HCT116 (cell line): ENCODE measurements at regions not wholly inside any gene's neighbourhood (a gene's known extent, or its start where the extent isn't known, plus 50 kb on each side); places are given as distances from the start of the nearest gene placed in this dataset.

Source experiments
- ATAC-seq: fragments of 200-7000 bp; cut with Tn5 transposase; 2 replicates; pipeline ENCODE4 v1.9.1; 2020; ENCODE audit warnings: mild to moderate bottlenecking, moderate library complexity
- BruUV-seq: library from RNA; stranded (reverse); fragments of 400-500 nt; replicated peaks from 2 replicates; lab custom pipeline; 2021; lab: Mats Ljungman, UMichigan
- CTCF ChIA-PET: fragments of 300-600 bp; sonication (Branson Sonifier 250); formaldehyde crosslinking; loops from one replicate; lab custom pipeline; 2021; ENCODE audit warnings: antibody characterized with exemption; lab: Charles Lee
- POLR2A ChIA-PET: fragments of 300-600, 350-600 bp; sonication (Branson Sonifier 250); formaldehyde crosslinking; loops from one replicate; lab custom pipeline; 2021; ENCODE audit warnings: antibody characterized with exemption; lab: Charles Lee
- RAD21 ChIA-PET, 2 experiments: fragments of 300-600 bp; sonication (Branson Sonifier 250); formaldehyde crosslinking; loops; one replicate each; lab custom pipeline; 2023; ENCODE audit warnings: low total read pairs in 2 of 2; ENCODE audit not compliant: uncharacterized antibody in 2 of 2, unreplicated experiment in 2 of 2, low non-redundant PET in 1 of 2; lab: Charles Lee
- DNase-seq: peaks from one replicate; pipeline ENCODE4 v3.0.0-alpha.2; 2010; ENCODE audit warnings: low read depth, low spot score
- H2AFZ ChIP-seq: fragments of 200-600 bp; shearing (Covaris generic), sonication (generic); 2 replicates; pipeline ENCODE4 v1.6.1; 2017; ENCODE audit warnings: low read depth, mixed run types, mixed read lengths, antibody characterized with exemption, low read length; ENCODE audit not compliant: poor library complexity, severe bottlenecking
- H3K27ac ChIP-seq: 2 replicates; pipeline ENCODE4 v1.5.1; 2012; ENCODE audit warnings: low read depth, low read length
- H3K27me3 ChIP-seq: fragments of 200-600 bp; sonication (generic); 2 replicates; pipeline ENCODE4 v1.6.1; 2016; ENCODE audit warnings: mixed run types, low read length, mixed read lengths; ENCODE audit not compliant: insufficient read depth
- H3K36me3 ChIP-seq, 2 experiments: fragments of 200-500 bp in 1 of 2; fragments of 200-600 bp in 1 of 2; sonication (Bioruptor generic) in 1 of 2; sonication (generic) in 1 of 2; 2 replicates each; pipeline versions ENCODE4 v1.5.1 to v1.6.1; 2014 to 2016; ENCODE audit warnings: low read length in 2 of 2, inconsistent platforms in 1 of 2, mixed read lengths in 1 of 2, mixed run types in 1 of 2; ENCODE audit not compliant: insufficient read depth in 2 of 2, control insufficient read depth in 1 of 2
- H3K4me1 ChIP-seq, 2 experiments: fragments of 200-600 bp in 1 of 2; sonication (generic) in 1 of 2; 2 replicates each; pipeline versions ENCODE4 v1.5.1 to v1.6.1; 2012 to 2017; ENCODE audit warnings: low read length in 2 of 2, inconsistent platforms in 1 of 2, mild to moderate bottlenecking in 1 of 2, mixed read lengths in 1 of 2, mixed run types in 1 of 2, moderate library complexity in 1 of 2; ENCODE audit not compliant: insufficient read depth in 2 of 2, control insufficient read depth in 1 of 2
- H3K4me2 ChIP-seq: fragments of 200-600 bp; sonication (generic); 2 replicates; pipeline ENCODE4 v1.6.1; 2017; ENCODE audit warnings: mixed run types, low read length, mixed read lengths
- H3K4me3 ChIP-seq, 2 experiments: fragments of 200-600 bp in 1 of 2; sonication (generic) in 1 of 2; replicated peaks in 1 of 2; 2 replicates each; pipeline ENCODE4 v1.5.1; 2011 to 2016; ENCODE audit warnings: low read length in 2 of 2, control low read depth in 1 of 2, low read depth in 1 of 2, mild to moderate bottlenecking in 1 of 2, mixed read lengths in 1 of 2, mixed run types in 1 of 2
- H3K79me2 ChIP-seq: fragments of 200-600 bp; sonication (generic); 2 replicates; pipeline ENCODE4 v1.6.1; 2017; ENCODE audit warnings: mild to moderate bottlenecking, mixed run types, low read length, moderate library complexity, mixed read lengths; ENCODE audit not compliant: insufficient read depth
- H3K9ac ChIP-seq: fragments of 200-600 bp; sonication (generic); 2 replicates; pipeline ENCODE4 v1.6.1; 2016; ENCODE audit warnings: low read length, mixed read lengths
- H3K9me2 ChIP-seq: fragments of 200-600 bp; sonication (generic), shearing (Covaris generic); 2 replicates; pipeline ENCODE4 v1.6.1; 2017; ENCODE audit warnings: mixed run types, mild to moderate bottlenecking, moderate library complexity; ENCODE audit not compliant: insufficient read depth
- H3K9me3 ChIP-seq, 2 experiments: fragments of 200-500 bp in 1 of 2; fragments of 200-600 bp in 1 of 2; sonication (Bioruptor generic) in 1 of 2; sonication (generic) in 1 of 2; 2 replicates each; pipeline ENCODE4 v1.6.1; 2014 to 2017; ENCODE audit warnings: low read length in 2 of 2, mixed read lengths in 2 of 2, inconsistent platforms in 1 of 2, low read depth in 1 of 2, mild to moderate bottlenecking in 1 of 2, mixed run types in 1 of 2, moderate library complexity in 1 of 2; ENCODE audit not compliant: control insufficient read depth in 1 of 2, insufficient read depth in 1 of 2
- H4K20me1 ChIP-seq: fragments of 200-600 bp; sonication (generic), shearing (Covaris generic); 2 replicates; pipeline ENCODE4 v1.6.1; 2017; ENCODE audit warnings: mixed run types, mild to moderate bottlenecking, moderate library complexity; ENCODE audit not compliant: insufficient read depth
- ATF3 ChIP-seq: IDR thresholded peaks from 2 replicates; pipeline ENCODE4 v1.6.1; 2012
- CBX3 ChIP-seq: IDR thresholded peaks from 2 replicates; pipeline ENCODE4 v1.6.1; 2012; ENCODE audit warnings: low read depth
- CEBPB ChIP-seq: IDR thresholded peaks from 2 replicates; pipeline ENCODE4 v1.6.1; 2012; ENCODE audit warnings: low read depth
- EGR1 ChIP-seq: IDR thresholded peaks from 2 replicates; pipeline ENCODE4 v1.6.1; 2012; ENCODE audit warnings: low read depth
- ELF1 ChIP-seq: IDR thresholded peaks from 2 replicates; pipeline ENCODE4 v1.6.1; 2012; ENCODE audit warnings: low read depth, borderline replicate concordance
- EZH2 ChIP-seq: fragments of 200-600 bp; sonication (generic); IDR thresholded peaks from 2 replicates; pipeline ENCODE4 v1.6.1; 2017; ENCODE audit warnings: antibody characterized with exemption, mixed run types
- EZH2phosphoT487 ChIP-seq: fragments of 200-600 bp; IDR thresholded peaks from 2 replicates; pipeline ENCODE4 v1.6.1; 2018; ENCODE audit warnings: antibody characterized with exemption, borderline replicate concordance
- FOSL1 ChIP-seq: IDR thresholded peaks from 2 replicates; pipeline ENCODE4 v1.6.1; 2012; ENCODE audit warnings: low read depth
- JUND ChIP-seq: IDR thresholded peaks from 2 replicates; pipeline ENCODE4 v1.6.1; 2012
- POLR2A ChIP-seq: IDR thresholded peaks from 2 replicates; pipeline ENCODE4 v1.7.0; 2011; ENCODE audit warnings: borderline replicate concordance; ENCODE audit not compliant: insufficient read depth, insufficient read length; ENCODE audit errors: extremely low read depth
- POLR2AphosphoS5 ChIP-seq: IDR thresholded peaks from 2 replicates; pipeline ENCODE4 v1.6.1; 2011; ENCODE audit warnings: mild to moderate bottlenecking, low read depth, low read length, moderate library complexity
- REST ChIP-seq: IDR thresholded peaks from 2 replicates; pipeline ENCODE4 v1.6.1; 2012; ENCODE audit warnings: low read depth
- SIN3A ChIP-seq: IDR thresholded peaks from 2 replicates; pipeline ENCODE4 v1.6.1; 2012; ENCODE audit warnings: low read depth
- SP1 ChIP-seq: IDR thresholded peaks from 2 replicates; pipeline ENCODE4 v1.6.1; 2012; ENCODE audit warnings: low read depth
- SRF ChIP-seq: IDR thresholded peaks from 2 replicates; pipeline ENCODE4 v1.6.1; 2012; ENCODE audit warnings: low read depth
- TCF7L2 ChIP-seq: IDR thresholded peaks from 2 replicates; pipeline ENCODE4 v1.7.0; 2011; ENCODE audit warnings: borderline replicate concordance, inconsistent platforms; ENCODE audit not compliant: insufficient read depth, insufficient read length; ENCODE audit errors: extremely low read depth
- ZBTB33 ChIP-seq: IDR thresholded peaks from 2 replicates; pipeline ENCODE4 v1.6.1; 2011; ENCODE audit warnings: mild to moderate bottlenecking, low read length, moderate library complexity; ENCODE audit not compliant: insufficient replicate concordance; ENCODE audit errors: extremely low read depth
- ZFX ChIP-seq: fragments of 450-650 bp; IDR thresholded peaks from 2 replicates; pipeline ENCODE4 v1.6.1; 2017
- ZNF274 ChIP-seq: fragments of 200-500 bp; sonication (Bioruptor generic); IDR thresholded peaks from 2 replicates; pipeline ENCODE4 v1.6.1; 2014; ENCODE audit warnings: mild to moderate bottlenecking, low read depth, low read length, inconsistent platforms
- intact Hi-C: fragments of 100-400 bp; cut with micrococcal nuclease; formaldehyde crosslinking; loops from 2 replicates; pipeline ENCODE4 v1.10.0; 2022

DNA sequence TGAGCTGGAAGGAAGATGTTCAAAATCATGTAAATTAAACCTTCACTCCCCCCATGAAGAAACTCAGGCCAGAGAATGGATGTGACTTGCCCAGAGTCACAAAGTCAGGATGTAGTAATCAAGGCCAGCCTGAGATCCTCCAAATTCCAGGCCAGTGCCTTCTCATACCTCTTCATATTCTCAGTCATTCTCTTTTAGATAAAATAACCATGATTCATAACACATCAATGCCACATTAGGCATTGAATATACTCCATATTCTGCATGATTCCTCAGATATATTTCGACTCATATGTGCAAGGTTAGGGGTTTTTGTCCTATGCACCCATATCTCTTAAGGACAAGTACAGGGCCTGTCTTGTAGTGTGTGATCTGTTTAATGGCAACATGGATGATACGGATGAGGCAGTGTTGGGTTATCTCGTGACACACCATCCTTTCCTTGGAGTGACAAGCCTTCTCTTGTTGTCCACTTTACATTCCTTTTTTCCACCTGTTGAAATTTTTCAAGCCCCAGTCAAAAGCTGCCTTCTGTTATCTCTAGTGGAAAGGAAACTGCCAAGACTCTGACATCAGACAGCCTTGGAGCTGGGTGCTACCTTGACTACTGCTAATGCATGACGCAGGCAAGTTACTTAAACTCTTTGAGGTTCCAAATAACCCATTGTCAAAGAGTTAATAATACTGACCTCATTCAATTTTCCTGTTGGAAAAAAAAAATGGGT is 227.5 kb upstream of the NR4A3 start (continued):
- TF ChIP-seq ZBTB33 (no peak), JUND (no peak)

GRCh38 chr9:99595796-99596195 is 225.9 kb upstream of the NR4A3 start:
- POLR2A ChIA-PET: no interaction called here
- ATAC-seq (no peak), DNase-seq (no peak)
- intact Hi-C loops: no loop called here
- no peak overlapping the region for H3K4me2 ChIP-seq
- no TSS peak for BruUV-seq
- H3K9ac ChIP-seq: no peak overlapping the region
- no peaks in the 10 kb centered on the region for H3K4me1 ChIP-seq
- H3K9me2 ChIP-seq: no peaks in the 10 kb centered on the region
- no peak overlapping the region for H3K27ac ChIP-seq
- CTCF ChIA-PET: no interaction called here
- H3K27me3 ChIP-seq: no peaks in the 10 kb centered on the region
- H3K9me3 ChIP-seq: no peaks in the 10 kb centered on the region
- no peaks in the 10 kb centered on the region for H3K36me3 ChIP-seq
- H3K79me2 ChIP-seq: no peaks in the 10 kb centered on the region
- RAD21 ChIA-PET: no interaction called here
- H3K4me3 ChIP-seq: no peak overlapping the region
- no peak overlapping the region for H2AFZ ChIP-seq
- H4K20me1 ChIP-seq: no peaks in the 10 kb centered on the region
- TF ChIP-seq CBX3 (no peak), EGR1 (no peak), REST (no peak), SRF (no peak), ELF1 (no peak), ZBTB33 (no peak), ZNF274 (no peak), JUND (no peak), ZFX (no peak), ATF3 (no peak), EZH2 (no peak), POLR2AphosphoS5 (no peak), SP1 (no peak), SIN3A (no peak), CEBPB (no peak), EZH2phosphoT487 (no peak), FOSL1 (no peak), TCF7L2 (no peak), POLR2A (no peak)
